ENCODE measurements at regions not wholly inside any gene's neighbourhood (a gene's known extent, or its start where the extent isn't known, plus 50 kb on each side); places are given as distances from the start of the nearest gene placed in this dataset.

- TF ChIP-seq POLR2A (IDR thresholded peaks at IDR 0.05; ENCODE audit: low read depth, low read length) (no peak), POLR2AphosphoS5 (IDR thresholded peaks at IDR 0.05; ENCODE audit: low read depth, low read length) (no peak), SPI1 (IDR thresholded peaks at IDR 0.05; ENCODE audit: low read depth, low read length) (no peak), TAF1 (IDR thresholded peaks at IDR 0.05; ENCODE audit: low read depth, low read length) (no peak)
Measured at GRCh38 chr10:129210876-129211275, 256.2 kb upstream of the MGMT start.

All from GM12891 (cell line).